Breast epithelium (tissue), 4 donors: ENCODE measurements at regions not wholly inside any gene's neighbourhood (a gene's known extent, or its start where the extent isn't known, plus 50 kb on each side); places are given as distances from the start of the nearest gene placed in this dataset.

Experiments used
- DNase-seq, 2 donors: peaks; one replicate each; pipeline ENCODE4 v3.0.0-alpha.2; 2019; ENCODE audit warnings: low spot score in 2 of 2
- H3K27ac ChIP-seq, 2 donors: fragments of 200-600 bp; sonication (generic) in 1 of 2; one replicate each; pipeline ENCODE4 v1.5.1; 2016 to 2019; ENCODE audit warnings: mild to moderate bottlenecking in 1 of 2
- H3K27me3 ChIP-seq, 2 donors: fragments of 200-600 bp; sonication (generic) in 1 of 2; one replicate each; pipeline versions ENCODE4 v1.5.1 to v1.6.0; 2017 to 2019; ENCODE audit warnings: control low read depth in 1 of 2, mild to moderate bottlenecking in 1 of 2
- H3K36me3 ChIP-seq: fragments of 200-600 bp; one replicate; pipeline ENCODE4 v1.5.1; 2019
- H3K4me1 ChIP-seq, 2 donors: fragments of 200-600 bp; sonication (generic); one replicate each; pipeline ENCODE4 v1.5.1; 2016 to 2019; ENCODE audit warnings: control low read depth in 1 of 2
- H3K4me3 ChIP-seq, 3 donors: fragments of 200-600 bp; sonication (generic); 1 replicate in 2 of 3; 2 replicates in 1 of 3; pipeline ENCODE4 v1.5.1; 2016 to 2019; ENCODE audit warnings: mild to moderate bottlenecking in 3 of 3, moderate library complexity in 2 of 3
- H3K9me3 ChIP-seq, 2 donors: fragments of 200-600 bp; sonication (generic) in 1 of 2; one replicate each; pipeline ENCODE4 v1.5.1; 2016 to 2019; ENCODE audit warnings: control low read depth in 1 of 2
- CTCF ChIP-seq, 3 donors: fragments of 450-650 bp; IDR thresholded peaks; one replicate each; pipeline ENCODE4 v1.5.1; 2016 to 2017; ENCODE audit warnings: antibody characterized with exemption in 3 of 3, mild to moderate bottlenecking in 3 of 3, moderate library complexity in 3 of 3
- POLR2A ChIP-seq: fragments of 450-650 bp; IDR thresholded peaks from one replicate; pipeline ENCODE4 v1.6.1; 2016; ENCODE audit warnings: antibody characterized with exemption, mild to moderate bottlenecking, moderate library complexity
- POLR2AphosphoS5 ChIP-seq, 3 donors: sonication (generic); formaldehyde crosslinking; IDR thresholded peaks; one replicate each; pipeline ENCODE4 v1.6.1; 2017; ENCODE audit warnings: antibody characterized with exemption in 3 of 3
- intact Hi-C: fragments of 100-400 bp; cut with DNase I; formaldehyde crosslinking; loops from one replicate; pipeline ENCODE4 v1.15.1; 2023; ENCODE audit warnings: low total_unique reads

- no peak for TF ChIP-seq CTCF (IDR thresholded peaks at IDR 0.05)
- no peak for TF ChIP-seq POLR2A
- no peak for TF ChIP-seq POLR2AphosphoS5 (IDR thresholded peaks at IDR 0.05)
- no peak for DNase-seq
- H3K4me1 ChIP-seq, result no peaks in the 10 kb centered on the region
- H3K4me3 ChIP-seq, result no peak overlapping the region
- intact Hi-C loops, result no loop called here
- no peaks in the 10 kb centered on the region for H3K27me3 ChIP-seq
- no peaks in the 10 kb centered on the region for H3K36me3 ChIP-seq
- no peak overlapping the region for H3K27ac ChIP-seq
- H3K9me3 ChIP-seq, result no peaks in the 10 kb centered on the region
Measured at GRCh38 chr1:222306512-222306911, 241.4 kb downstream of the HHIPL2 start.

- intact Hi-C loops, result no loop called here
- no peaks in the 10 kb centered on the region for H3K4me1 ChIP-seq
- no peaks in the 10 kb centered on the region for H3K36me3 ChIP-seq
- peak overlapping the region in 1 of 2 donors; percentile 21 for H3K27ac ChIP-seq
- no peak for TF ChIP-seq POLR2A
- TF ChIP-seq CTCF (IDR thresholded peaks at IDR 0.05), result no peak
- TF ChIP-seq POLR2AphosphoS5 (IDR thresholded peaks at IDR 0.05), result no peak
- no peak for DNase-seq
- no peaks in the 10 kb centered on the region for H3K9me3 ChIP-seq
- H3K4me3 ChIP-seq, result no peak overlapping the region
- no peaks in the 10 kb centered on the region for H3K27me3 ChIP-seq
Measured at GRCh38 chr1:222306011-222306410, 241.9 kb downstream of the HHIPL2 start.

GRCh38 chr1:222301652-222302051, 246.3 kb downstream of the HHIPL2 start:
- H3K36me3 ChIP-seq, result no peaks in the 10 kb centered on the region
- H3K27me3 ChIP-seq, result no peaks in the 10 kb centered on the region
- TF ChIP-seq POLR2AphosphoS5 (IDR thresholded peaks at IDR 0.05), result no peak
- TF ChIP-seq CTCF (IDR thresholded peaks at IDR 0.05), result no peak
- TF ChIP-seq POLR2A, result no peak
- H3K4me1 ChIP-seq, result no peaks in the 10 kb centered on the region
- intact Hi-C loops, result no loop called here
- H3K4me3 ChIP-seq, result no peak overlapping the region
- H3K9me3 ChIP-seq, result peaks cover 0 to 13% of the 10 kb centered on the region in 2 donors
- H3K27ac ChIP-seq, result no peak overlapping the region
- no peak for DNase-seq

GRCh38 chr1:222299524-222299923, 248.4 kb downstream of the HHIPL2 start:
- intact Hi-C loops, result no loop called here
- TF ChIP-seq POLR2A, result no peak
- no peak for TF ChIP-seq POLR2AphosphoS5 (IDR thresholded peaks at IDR 0.05)
- TF ChIP-seq CTCF (IDR thresholded peaks at IDR 0.05), result no peak

GRCh38 chr1:222290866-222291265, 257.0 kb downstream of the HHIPL2 start:
- H3K9me3 ChIP-seq, result peaks cover 0 to 8% of the 10 kb centered on the region in 2 donors
- no peaks in the 10 kb centered on the region for H3K4me1 ChIP-seq
- no peak overlapping the region for H3K4me3 ChIP-seq
- no peak overlapping the region for H3K27ac ChIP-seq
- H3K27me3 ChIP-seq, result no peaks in the 10 kb centered on the region
- no peak for DNase-seq
- no peaks in the 10 kb centered on the region for H3K36me3 ChIP-seq
- intact Hi-C loops, result no loop called here
- TF ChIP-seq CTCF (IDR thresholded peaks at IDR 0.05) (no peak), POLR2AphosphoS5 (IDR thresholded peaks at IDR 0.05) (no peak), POLR2A (no peak)

More at GRCh38 chr1:222299524-222299923, 248.4 kb downstream of the HHIPL2 start:
- no peaks in the 10 kb centered on the region for H3K4me1 ChIP-seq
- H3K9me3 ChIP-seq, result peaks cover 0 to 28% of the 10 kb centered on the region in 2 donors
- DNase-seq, result no peak
- no peaks in the 10 kb centered on the region for H3K27me3 ChIP-seq
- no peaks in the 10 kb centered on the region for H3K36me3 ChIP-seq
- no peak overlapping the region for H3K27ac ChIP-seq
- no peak overlapping the region for H3K4me3 ChIP-seq
